Lower leg skin (tissue), 3 donors: ENCODE measurements at regions not wholly inside any gene's neighbourhood (a gene's known extent, or its start where the extent isn't known, plus 50 kb on each side); places are given as distances from the start of the nearest gene placed in this dataset.

Experiments
- CTCF ChIP-seq, 3 donors: fragments of 450-650 bp; IDR thresholded peaks; one replicate each; pipeline ENCODE4 v1.5.1; 2016; ENCODE audit warnings: antibody characterized with exemption in 3 of 3, mild to moderate bottlenecking in 3 of 3, moderate library complexity in 2 of 3
- POLR2A ChIP-seq, 2 donors: fragments of 450-650 bp; IDR thresholded peaks; one replicate each; pipeline ENCODE4 v1.6.1; 2016 to 2017; ENCODE audit warnings: antibody characterized with exemption in 2 of 2, mild to moderate bottlenecking in 1 of 2, moderate library complexity in 1 of 2

- no peak for TF ChIP-seq CTCF (IDR thresholded peaks at IDR 0.05)
- TF ChIP-seq POLR2A (IDR thresholded peaks at IDR 0.05) = no peak
Observed at GRCh38 chr13:52929846-52930245, 81.4 kb upstream of the PCDH8 start.
